ENCODE measurements at regions not wholly inside any gene's neighbourhood (a gene's known extent, or its start where the extent isn't known, plus 50 kb on each side); places are given as distances from the start of the nearest gene placed in this dataset.

DNA sequence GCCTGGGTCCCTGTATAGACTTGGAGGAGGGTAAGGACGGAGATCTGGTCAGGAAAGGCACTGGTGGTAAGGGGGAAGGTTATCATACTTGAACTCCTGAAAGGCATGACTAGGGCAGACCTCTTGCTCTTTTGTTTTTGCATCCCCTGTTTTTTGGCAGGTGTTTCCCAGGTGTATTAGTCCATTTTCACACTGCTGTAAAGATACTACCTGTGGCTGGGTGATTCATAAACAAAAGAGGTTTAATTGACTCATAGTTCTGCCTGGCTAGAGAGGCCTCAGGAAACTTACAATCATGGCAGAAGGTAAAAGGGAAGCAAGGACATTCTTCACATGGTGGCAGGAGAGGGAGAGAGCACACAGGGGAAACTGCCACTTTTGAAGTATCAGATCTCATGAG lies 57.2 kb upstream of the APOBEC4 start:
- Histone ChIP-seq H3K36me3 (ENCODE audit: insufficient read depth) (no peaks in the 10 kb centered on the region), H3K4me2 (no peak overlapping the region), H3K27me3 (ENCODE audit: insufficient read depth) (no peaks in the 10 kb centered on the region), H3K79me2 (replicated peaks; ENCODE audit: insufficient read depth) (no peaks in the 10 kb centered on the region), H2AFZ (no peak overlapping the region), H3K9me2 (ENCODE audit: insufficient read depth) (peaks cover 24% of the 10 kb centered on the region; the same call in 1 of the 2 replicates), H3K4me1 (ENCODE audit: insufficient read depth) (no peaks in the 10 kb centered on the region), H3K4me3 (no peak overlapping the region), H4K20me1 (replicated peaks; ENCODE audit: insufficient read depth) (no peaks in the 10 kb centered on the region), H3F3A (replicated peaks; ENCODE audit: low read depth) (no peaks in the 10 kb centered on the region), H3K27ac (ENCODE audit: low read depth) (no peak overlapping the region)
- Mint-ChIP-seq H3K4me3 (no peak overlapping the region), H3K4me1 (no peaks in the 10 kb centered on the region), H3K36me3 (ENCODE audit: low read depth) (no peaks in the 10 kb centered on the region), H3K9me3 (no peaks in the 10 kb centered on the region), H3K27ac (no peak overlapping the region), H3K27me3 (ENCODE audit: insufficient read depth, low read depth, poor library complexity) (no peaks in the 10 kb centered on the region)
- no peak for ATAC-seq
- no peak for TF ChIP-seq EZH2 (IDR thresholded peaks at IDR 0.05; ENCODE audit: low read depth, unreplicated experiment)
- DNase-seq (ENCODE audit: low spot score): no peak

DNA sequence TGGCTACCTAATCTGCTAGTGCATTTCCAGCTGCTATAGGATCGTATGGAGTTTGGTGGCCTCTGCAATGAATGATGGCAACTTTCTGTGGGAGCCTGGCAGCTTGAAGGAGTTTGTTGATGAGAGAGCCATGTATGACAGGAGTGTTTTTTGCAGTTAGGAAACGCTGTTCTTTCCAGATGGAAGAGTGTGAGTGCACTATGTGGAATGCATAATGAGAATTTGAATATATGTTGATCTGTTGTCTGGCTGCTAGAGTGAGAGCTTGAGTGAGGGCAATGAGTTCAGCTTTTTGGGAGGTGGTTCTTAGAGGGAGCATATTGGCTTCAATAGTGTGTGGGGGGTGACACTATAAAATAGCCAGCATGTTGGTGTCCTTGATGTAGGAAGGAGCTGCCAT lies 51.0 kb upstream of the APOBEC4 start:
- Histone ChIP-seq H4K20me1 (replicated peaks; ENCODE audit: insufficient read depth) (no peaks in the 10 kb centered on the region), H3K4me2 (no peak overlapping the region), H3K4me3 (no peak overlapping the region), H3F3A (replicated peaks; ENCODE audit: low read depth) (no peaks in the 10 kb centered on the region), H3K36me3 (ENCODE audit: insufficient read depth) (no peaks in the 10 kb centered on the region), H3K9me2 (ENCODE audit: insufficient read depth) (peaks cover 25% of the 10 kb centered on the region), H3K27me3 (ENCODE audit: insufficient read depth) (no peaks in the 10 kb centered on the region), H3K27ac (ENCODE audit: low read depth) (no peak overlapping the region), H2AFZ (no peak overlapping the region), H3K4me1 (ENCODE audit: insufficient read depth) (no peaks in the 10 kb centered on the region), H3K79me2 (replicated peaks; ENCODE audit: insufficient read depth) (no peaks in the 10 kb centered on the region)
- DNase-seq (ENCODE audit: low spot score) (no peak), ATAC-seq (no peak)
- Mint-ChIP-seq H3K36me3 (ENCODE audit: low read depth) (no peaks in the 10 kb centered on the region), H3K27ac (no peak overlapping the region), H3K27me3 (ENCODE audit: insufficient read depth, low read depth, poor library complexity) (no peaks in the 10 kb centered on the region), H3K4me1 (no peaks in the 10 kb centered on the region), H3K9me3 (no peaks in the 10 kb centered on the region), H3K4me3 (no peak overlapping the region)
- TF ChIP-seq STAT1 (IDR thresholded peaks at IDR 0.05; ENCODE audit: unreplicated experiment): no peak
- TF ChIP-seq ZNF331 (CRISPR knock-in tag; IDR thresholded peaks at IDR 0.05; ENCODE audit: low read depth): no peak
- no peak for TF ChIP-seq ZNF114 (CRISPR knock-in tag; IDR thresholded peaks at IDR 0.05)
- TF ChIP-seq NANOG (IDR thresholded peaks at IDR 0.05; ENCODE audit: borderline replicate concordance): no peak
- TF ChIP-seq, protein P1, sequence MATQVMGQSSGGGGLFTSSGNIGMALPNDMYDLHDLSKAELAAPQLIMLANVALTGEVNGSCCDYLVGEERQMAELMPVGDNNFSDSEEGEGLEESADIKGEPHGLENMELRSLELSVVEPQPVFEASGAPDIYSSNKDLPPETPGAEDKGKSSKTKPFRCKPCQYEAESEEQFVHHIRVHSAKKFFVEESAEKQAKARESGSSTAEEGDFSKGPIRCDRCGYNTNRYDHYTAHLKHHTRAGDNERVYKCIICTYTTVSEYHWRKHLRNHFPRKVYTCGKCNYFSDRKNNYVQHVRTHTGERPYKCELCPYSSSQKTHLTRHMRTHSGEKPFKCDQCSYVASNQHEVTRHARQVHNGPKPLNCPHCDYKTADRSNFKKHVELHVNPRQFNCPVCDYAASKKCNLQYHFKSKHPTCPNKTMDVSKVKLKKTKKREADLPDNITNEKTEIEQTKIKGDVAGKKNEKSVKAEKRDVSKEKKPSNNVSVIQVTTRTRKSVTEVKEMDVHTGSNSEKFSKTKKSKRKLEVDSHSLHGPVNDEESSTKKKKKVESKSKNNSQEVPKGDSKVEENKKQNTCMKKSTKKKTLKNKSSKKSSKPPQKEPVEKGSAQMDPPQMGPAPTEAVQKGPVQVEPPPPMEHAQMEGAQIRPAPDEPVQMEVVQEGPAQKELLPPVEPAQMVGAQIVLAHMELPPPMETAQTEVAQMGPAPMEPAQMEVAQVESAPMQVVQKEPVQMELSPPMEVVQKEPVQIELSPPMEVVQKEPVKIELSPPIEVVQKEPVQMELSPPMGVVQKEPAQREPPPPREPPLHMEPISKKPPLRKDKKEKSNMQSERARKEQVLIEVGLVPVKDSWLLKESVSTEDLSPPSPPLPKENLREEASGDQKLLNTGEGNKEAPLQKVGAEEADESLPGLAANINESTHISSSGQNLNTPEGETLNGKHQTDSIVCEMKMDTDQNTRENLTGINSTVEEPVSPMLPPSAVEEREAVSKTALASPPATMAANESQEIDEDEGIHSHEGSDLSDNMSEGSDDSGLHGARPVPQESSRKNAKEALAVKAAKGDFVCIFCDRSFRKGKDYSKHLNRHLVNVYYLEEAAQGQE (IDR thresholded peaks at IDR 0.05; ENCODE audit: unreplicated experiment): no peak
- no peak for TF ChIP-seq CREB1 (CRISPR knock-in tag; IDR thresholded peaks at IDR 0.05; ENCODE audit: low read depth)
- no peak for TF ChIP-seq JUNB (IDR thresholded peaks at IDR 0.05; ENCODE audit: unreplicated experiment)

Measured in GM23338 (cell line).